H9 (cell line): ENCODE measurements at regions not wholly inside any gene's neighbourhood (a gene's known extent, or its start where the extent isn't known, plus 50 kb on each side); places are given as distances from the start of the nearest gene placed in this dataset.

Source experiments
- DNase-seq: peaks from one replicate; pipeline ENCODE4 v3.0.0-alpha.2; 2017
- H2AFZ ChIP-seq: one replicate; pipeline ENCODE4 v1.6.1; 2013; ENCODE audit warnings: mild to moderate bottlenecking, low read length, control low read depth, moderate library complexity
- H2AK5ac ChIP-seq: 2 replicates; pipeline ENCODE4 v1.6.1; 2013; ENCODE audit warnings: low read length, control low read depth, mixed read lengths; ENCODE audit not compliant: insufficient read length
- H2BK120ac ChIP-seq: one replicate; pipeline ENCODE4 v1.6.1; 2013; ENCODE audit warnings: low read depth, mild to moderate bottlenecking, low read length, control low read depth, inconsistent platforms; ENCODE audit not compliant: poor library complexity, severe bottlenecking
- H2BK12ac ChIP-seq: 2 replicates; pipeline ENCODE4 v1.6.1; 2013; ENCODE audit warnings: low read length, control low read depth, mixed read lengths, low read depth; ENCODE audit not compliant: insufficient read length
- H2BK15ac ChIP-seq: 2 replicates; pipeline ENCODE4 v1.6.1; 2013; ENCODE audit warnings: low read depth, low read length, control low read depth
- H2BK20ac ChIP-seq: one replicate; pipeline ENCODE4 v1.6.1; 2013; ENCODE audit warnings: low read depth, mild to moderate bottlenecking, low read length, control low read depth, inconsistent platforms; ENCODE audit not compliant: poor library complexity, severe bottlenecking
- H2BK5ac ChIP-seq: 2 replicates; pipeline ENCODE4 v1.6.1; 2013; ENCODE audit warnings: low read length, control low read depth, mixed read lengths; ENCODE audit not compliant: insufficient read length
- H3K14ac ChIP-seq: 2 replicates; pipeline ENCODE4 v1.6.1; 2013; ENCODE audit warnings: low read length, control low read depth; ENCODE audit not compliant: insufficient read depth
- H3K18ac ChIP-seq: 2 replicates; pipeline ENCODE4 v1.6.1; 2013; ENCODE audit warnings: low read depth, mild to moderate bottlenecking, mixed read lengths, low read length, control low read depth; ENCODE audit not compliant: insufficient read length
- H3K23ac ChIP-seq: 2 replicates; pipeline ENCODE4 v1.6.1; 2013; ENCODE audit warnings: low read length, control low read depth, mixed read lengths, low read depth; ENCODE audit not compliant: insufficient read length
- H3K23me2 ChIP-seq: 2 replicates; pipeline ENCODE4 v1.6.1; 2013; ENCODE audit warnings: low read depth, mild to moderate bottlenecking, mixed read lengths, low read length, control low read depth; ENCODE audit not compliant: insufficient read length, poor library complexity, severe bottlenecking
- H3K27ac ChIP-seq: 2 replicates; pipeline ENCODE4 v1.5.1; 2013; ENCODE audit warnings: low read length, control low read depth, mixed read lengths, low read depth; ENCODE audit not compliant: insufficient read length
- H3K27me3 ChIP-seq: 2 replicates; pipeline ENCODE4 v1.6.1; 2013; ENCODE audit warnings: low read length, control low read depth, inconsistent platforms; ENCODE audit not compliant: insufficient read depth
- H3K4ac ChIP-seq: 2 replicates; pipeline ENCODE4 v1.6.1; 2013; ENCODE audit warnings: low read depth, mild to moderate bottlenecking, control low read depth, inconsistent platforms, low read length, moderate library complexity
- H3K4me1 ChIP-seq: 2 replicates; pipeline ENCODE4 v1.6.1; 2013; ENCODE audit warnings: low read length, control low read depth, inconsistent platforms; ENCODE audit not compliant: insufficient read depth
- H3K4me2 ChIP-seq: 2 replicates; pipeline ENCODE4 v1.6.1; 2013; ENCODE audit warnings: low read length, control low read depth, mixed read lengths; ENCODE audit not compliant: insufficient read length, insufficient read depth
- H3K56ac ChIP-seq: 2 replicates; pipeline ENCODE4 v1.6.1; 2013; ENCODE audit warnings: low read depth, mild to moderate bottlenecking, mixed read lengths, low read length, control low read depth; ENCODE audit not compliant: insufficient read length
- H3K79me1 ChIP-seq: 2 replicates; pipeline ENCODE4 v1.6.1; 2013; ENCODE audit warnings: low read depth, mild to moderate bottlenecking, moderate library complexity, low read length, control low read depth, inconsistent platforms; ENCODE audit not compliant: insufficient read depth, poor library complexity, severe bottlenecking
- H3K79me2 ChIP-seq: 2 replicates; pipeline ENCODE4 v1.6.1; 2013; ENCODE audit warnings: low read length, control low read depth, inconsistent platforms; ENCODE audit not compliant: insufficient read depth
- H3K9ac ChIP-seq: 2 replicates; pipeline ENCODE4 v1.6.1; 2013; ENCODE audit warnings: low read length, control low read depth, mixed read lengths; ENCODE audit not compliant: insufficient read length; ENCODE audit errors: extremely low read depth
- H3K9me3 ChIP-seq: one replicate; pipeline ENCODE4 v1.6.1; 2013; ENCODE audit warnings: low read depth, low read length, inconsistent platforms; ENCODE audit not compliant: control insufficient read depth
- H3T11ph ChIP-seq: one replicate; pipeline ENCODE4 v1.6.1; 2013; ENCODE audit warnings: mild to moderate bottlenecking, low read length, control low read depth, inconsistent platforms
- H4K20me1 ChIP-seq: one replicate; pipeline ENCODE4 v1.6.1; 2013; ENCODE audit not compliant: control insufficient read depth, insufficient read length, insufficient read depth
- H4K5ac ChIP-seq: 2 replicates; pipeline ENCODE4 v1.6.1; 2013; ENCODE audit warnings: low read depth, mild to moderate bottlenecking, mixed read lengths, low read length, control low read depth; ENCODE audit not compliant: insufficient read length
- H4K8ac ChIP-seq: replicated peaks from 2 replicates; pipeline ENCODE4 v1.6.1; 2013; ENCODE audit warnings: low read length, control low read depth, mixed read lengths, low read depth; ENCODE audit not compliant: insufficient read length
- H4K91ac ChIP-seq: 2 replicates; pipeline ENCODE4 v1.6.1; 2013; ENCODE audit warnings: low read depth, mild to moderate bottlenecking, moderate library complexity, mixed read lengths, low read length, control low read depth; ENCODE audit not compliant: insufficient read length
- H3K27ac Mint-ChIP-seq, 3 experiments: 2 replicates in 2 of 3; 3 replicates in 1 of 3; pipeline ENCODE4 v1.8.0; 2020 to 2021; ENCODE audit warnings: mixed read lengths in 3 of 3, mild to moderate bottlenecking in 1 of 3, moderate library complexity in 1 of 3
- H3K27me3 Mint-ChIP-seq: 2 replicates; pipeline ENCODE4 v1.8.0; 2021; ENCODE audit warnings: low read depth, mild to moderate bottlenecking, moderate library complexity, mixed read lengths
- H3K36me3 Mint-ChIP-seq, 3 experiments: 2 replicates in 2 of 3; 3 replicates in 1 of 3; pipeline ENCODE4 v1.8.0; 2020 to 2021; ENCODE audit warnings: low read depth in 3 of 3, mixed read lengths in 3 of 3; ENCODE audit not compliant: insufficient read depth in 1 of 3
- H3K4me1 Mint-ChIP-seq, 2 experiments: 2 replicates each; pipeline ENCODE4 v1.8.0; 2020; ENCODE audit warnings: mixed read lengths in 2 of 2
- H3K4me3 Mint-ChIP-seq, 2 experiments: 2 replicates in 1 of 2; 3 replicates in 1 of 2; pipeline ENCODE4 v1.8.0; 2020 to 2021; ENCODE audit warnings: mild to moderate bottlenecking in 2 of 2, mixed read lengths in 2 of 2, moderate library complexity in 1 of 2
- H3K9me3 Mint-ChIP-seq, 2 experiments: 2 replicates in 1 of 2; 3 replicates in 1 of 2; pipeline ENCODE4 v1.8.0; 2020; ENCODE audit warnings: mild to moderate bottlenecking in 2 of 2, mixed read lengths in 2 of 2, moderate library complexity in 1 of 2
- WGBS: extraction: QIAGEN DNeasy Blood & Tissue Kit; methylation state at CpG from one replicate; pipeline ENCODE4 v1.1.7; 2013; ENCODE audit warnings: missing lambda C conversion rate, low lambda C conversion rate, mixed read lengths; ENCODE audit not compliant: insufficient read length; ENCODE audit errors: extremely low coverage; 5-methylcytosine and 5-hydroxymethylcytosine counted together
- TF ChIP-seq, protein P1 (sequence below): fragments of 200-600 bp; sonication (generic); conservative IDR thresholded peaks from 3 replicates; pipeline ENCODE4 v1.8.0; 2021; ENCODE audit warnings: antibody characterized with exemption, mild to moderate bottlenecking

DNA sequence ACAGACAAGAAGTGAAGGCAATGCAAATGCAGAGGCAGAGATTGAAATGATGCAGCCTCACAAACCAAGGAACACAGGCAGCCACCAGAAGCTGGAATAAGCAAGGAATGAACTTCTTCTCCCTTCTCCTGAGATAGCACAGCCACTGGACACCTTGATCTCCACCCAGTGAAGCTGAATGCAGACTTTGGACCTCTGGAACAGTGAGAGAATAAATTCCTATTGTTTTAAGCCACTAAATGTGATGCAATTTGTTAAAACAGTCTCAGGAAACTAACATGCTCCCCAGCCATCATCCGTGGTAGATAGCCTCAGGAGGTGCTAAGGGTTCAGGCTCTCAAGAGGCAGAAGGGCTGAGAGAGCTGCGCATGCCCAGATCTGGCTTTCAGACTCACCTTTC is 512.2 kb upstream of the ZNF608 start:
- Mint-ChIP-seq H3K36me3 (peaks cover 15 to 29% (median 16%) of the 10 kb centered on the region in 3 experiments), H3K9me3 (peaks cover 22 to 26% of the 10 kb centered on the region in 2 experiments), H3K4me1 (peaks cover 11 to 15% of the 10 kb centered on the region in 2 experiments), H3K4me3 (no peak overlapping the region), H3K27ac (no peak overlapping the region), H3K27me3 (no peaks in the 10 kb centered on the region)
- Histone ChIP-seq H3K4me1 (no peaks in the 10 kb centered on the region), H2BK120ac (no peak overlapping the region), H2AK5ac (no peak overlapping the region), H2BK5ac (no peak overlapping the region), H3K79me2 (no peaks in the 10 kb centered on the region), H3K56ac (no peak overlapping the region), H3K4ac (no peak overlapping the region), H3T11ph (no peak overlapping the region), H2BK20ac (no peak overlapping the region), H2BK12ac (no peak overlapping the region), H2AFZ (no peak overlapping the region), H3K23me2 (no peaks in the 10 kb centered on the region), H4K20me1 (no peaks in the 10 kb centered on the region), H3K27ac (no peak overlapping the region), H2BK15ac (no peak overlapping the region), H3K9me3 (no peaks in the 10 kb centered on the region), H4K8ac (no peak overlapping the region), H3K14ac (no peak overlapping the region), H3K18ac (no peak overlapping the region), H3K27me3 (no peaks in the 10 kb centered on the region), H4K5ac (no peak overlapping the region), H3K79me1 (no peaks in the 10 kb centered on the region), H4K91ac (no peak overlapping the region), H3K23ac (no peak overlapping the region), H3K9ac (no peak overlapping the region), H3K4me2 (no peak overlapping the region)
- no peak for DNase-seq
- WGBS, result no CpG with 5 or more reads among the region's 2 CpGs
- TF ChIP-seq, protein P1, sequence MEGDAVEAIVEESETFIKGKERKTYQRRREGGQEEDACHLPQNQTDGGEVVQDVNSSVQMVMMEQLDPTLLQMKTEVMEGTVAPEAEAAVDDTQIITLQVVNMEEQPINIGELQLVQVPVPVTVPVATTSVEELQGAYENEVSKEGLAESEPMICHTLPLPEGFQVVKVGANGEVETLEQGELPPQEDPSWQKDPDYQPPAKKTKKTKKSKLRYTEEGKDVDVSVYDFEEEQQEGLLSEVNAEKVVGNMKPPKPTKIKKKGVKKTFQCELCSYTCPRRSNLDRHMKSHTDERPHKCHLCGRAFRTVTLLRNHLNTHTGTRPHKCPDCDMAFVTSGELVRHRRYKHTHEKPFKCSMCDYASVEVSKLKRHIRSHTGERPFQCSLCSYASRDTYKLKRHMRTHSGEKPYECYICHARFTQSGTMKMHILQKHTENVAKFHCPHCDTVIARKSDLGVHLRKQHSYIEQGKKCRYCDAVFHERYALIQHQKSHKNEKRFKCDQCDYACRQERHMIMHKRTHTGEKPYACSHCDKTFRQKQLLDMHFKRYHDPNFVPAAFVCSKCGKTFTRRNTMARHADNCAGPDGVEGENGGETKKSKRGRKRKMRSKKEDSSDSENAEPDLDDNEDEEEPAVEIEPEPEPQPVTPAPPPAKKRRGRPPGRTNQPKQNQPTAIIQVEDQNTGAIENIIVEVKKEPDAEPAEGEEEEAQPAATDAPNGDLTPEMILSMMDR, result no peak
